ENCODE measurements at regions not wholly inside any gene's neighbourhood (a gene's known extent, or its start where the extent isn't known, plus 50 kb on each side); places are given as distances from the start of the nearest gene placed in this dataset.

DNA sequence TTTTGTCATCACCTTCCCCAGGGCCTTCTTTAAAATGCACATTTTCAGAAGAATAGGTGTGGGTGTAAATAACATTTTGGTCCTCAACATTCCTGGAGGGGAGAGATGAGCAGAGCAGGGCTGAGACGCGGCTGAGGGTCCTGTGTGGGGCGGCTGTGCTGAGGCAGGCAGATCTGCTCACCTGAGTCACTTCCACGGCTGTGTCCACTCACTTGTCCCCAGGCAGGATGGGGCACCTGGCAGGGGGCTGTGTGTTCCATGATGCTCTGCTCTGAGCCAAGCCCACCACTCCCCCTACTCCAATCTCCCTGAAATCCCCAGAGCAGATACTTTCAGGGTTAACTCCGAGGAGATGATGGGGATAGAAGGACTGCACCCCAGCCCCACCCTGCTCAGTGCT is 93.8 kb downstream of the GLRX3 start:
- no peak for DNase-seq

DNA sequence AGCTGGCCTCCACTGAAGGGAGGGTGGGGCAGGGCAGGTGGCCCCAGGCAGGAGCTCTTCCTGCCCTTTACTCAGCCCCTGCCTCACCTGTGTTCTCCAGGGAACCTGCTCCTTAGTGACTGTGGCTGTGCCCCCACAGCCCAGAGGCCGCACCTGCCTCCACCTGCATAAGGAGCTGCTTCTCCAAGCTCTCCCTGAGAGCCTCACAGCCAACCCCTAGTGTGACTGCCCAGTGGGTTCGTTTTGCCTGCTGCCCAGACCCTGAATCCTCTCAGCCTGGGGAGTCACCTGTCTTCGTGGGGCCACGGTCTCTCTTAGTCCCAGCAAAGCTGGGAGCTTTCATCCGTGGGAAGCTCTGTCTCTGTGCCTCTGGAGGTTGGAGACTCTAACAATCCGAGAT is 94.4 kb downstream of the GLRX3 start:
- DNase-seq = no peak

- DNase-seq = no peak
Observed at GRCh38 chr10:130231251-130231741, 95.1 kb downstream of the GLRX3 start.

DNA sequence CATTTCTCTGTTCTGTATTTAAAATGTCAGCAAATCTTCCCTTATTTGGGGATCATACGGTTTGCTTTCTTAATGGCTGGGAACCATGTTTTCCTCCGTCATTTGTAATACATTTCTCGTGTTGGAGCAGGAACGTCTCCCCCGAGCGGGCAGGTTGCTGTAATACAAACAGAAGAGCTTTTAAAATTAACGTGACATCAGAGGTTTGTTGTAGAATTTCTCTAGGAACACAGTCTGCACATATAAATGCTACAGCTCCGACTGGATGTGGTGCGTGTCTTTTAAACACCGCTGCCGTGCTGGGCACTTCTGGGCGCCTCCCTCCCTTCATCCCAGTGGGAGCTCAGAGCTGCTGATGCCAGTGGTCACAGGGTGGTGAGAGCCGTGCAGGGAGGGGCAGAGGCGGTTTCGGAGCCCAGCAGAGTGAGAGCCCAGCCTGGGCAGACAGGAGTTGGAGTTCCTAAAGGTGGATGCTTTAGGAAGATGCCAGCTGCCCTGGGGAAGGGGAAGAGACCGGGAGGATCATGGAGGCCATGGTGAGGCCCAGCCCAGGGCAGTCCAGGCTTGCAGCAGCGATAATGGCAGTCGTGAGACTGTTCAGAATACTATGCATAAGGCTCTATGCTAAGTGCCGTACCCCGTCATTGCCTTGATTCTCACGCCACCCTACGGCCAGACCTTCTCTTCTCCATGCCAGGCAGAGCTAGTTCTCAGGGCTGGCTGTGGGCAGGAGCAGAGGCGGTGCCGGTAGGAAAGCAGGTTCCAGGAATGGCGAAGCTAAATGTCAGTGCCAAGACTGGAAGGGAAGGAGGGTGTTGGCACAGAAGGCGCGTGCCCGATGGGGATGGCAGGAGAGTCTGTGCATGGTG is 96.2 kb downstream of the GLRX3 start:
- no peak for DNase-seq

DNA sequence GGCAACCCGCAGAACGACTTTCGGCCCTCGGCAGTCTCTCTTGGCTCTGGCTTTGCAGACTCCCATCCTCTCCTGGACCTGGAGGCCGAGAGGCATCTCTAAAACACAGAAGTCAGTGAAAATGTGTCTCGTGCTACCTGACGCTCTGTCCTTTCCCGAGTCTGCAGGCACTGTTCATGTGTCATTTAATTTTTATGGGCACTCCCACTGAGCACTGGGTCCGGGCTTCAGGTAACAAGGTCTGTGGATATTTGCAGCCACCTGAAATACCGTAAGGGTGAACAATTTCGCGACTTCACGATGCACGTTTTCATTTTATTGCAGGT is 96.8 kb downstream of the GLRX3 start:
- no peak for DNase-seq

DNA sequence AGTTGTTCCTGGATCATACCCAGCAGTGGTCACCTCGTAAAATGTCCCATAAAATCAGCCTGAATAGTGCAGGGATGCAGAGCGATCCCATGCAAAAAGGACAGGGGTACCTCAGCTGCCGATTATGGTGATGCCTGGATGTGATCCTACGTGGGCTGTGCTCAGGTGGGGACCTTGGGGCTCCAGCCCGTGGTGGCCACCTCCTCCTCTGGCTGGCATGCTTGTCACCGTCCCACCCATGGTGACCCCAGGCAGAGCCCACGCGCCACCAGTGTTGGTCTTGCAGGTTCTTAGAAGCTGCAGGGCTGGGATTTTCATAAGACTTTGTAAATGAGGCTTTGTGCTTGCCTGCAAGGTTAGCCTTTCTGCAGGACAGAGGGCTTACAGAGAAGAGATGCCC is 97.2 kb downstream of the GLRX3 start:
- DNase-seq = no peak

- DNase-seq = no peak
Observed at GRCh38 chr10:130234171-130234965, 98.2 kb downstream of the GLRX3 start.

DNA sequence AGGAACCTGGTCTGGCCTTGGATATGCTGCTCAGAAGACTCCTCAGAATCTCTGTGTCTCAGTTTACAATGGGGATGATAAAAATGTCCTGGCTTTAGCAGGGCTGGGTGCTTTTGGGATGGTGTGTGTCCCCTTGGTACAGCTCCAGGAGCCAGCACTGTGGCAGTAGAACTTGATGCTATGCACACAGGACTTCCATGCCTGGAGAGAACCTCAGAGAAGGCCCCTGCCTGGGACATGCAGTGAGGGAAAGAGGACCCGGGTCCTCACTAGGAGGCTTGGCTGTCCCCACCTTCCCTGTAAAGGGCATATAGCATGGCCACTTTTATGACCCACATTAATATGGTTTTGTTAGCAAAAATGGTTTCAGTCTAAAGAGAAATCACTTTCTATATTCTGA is 100.5 kb downstream of the GLRX3 start:
- no peak for DNase-seq

GRCh38 chr10:130240409-130240808 is 104.2 kb downstream of the GLRX3 start:
- DNase-seq = no peak

DNA sequence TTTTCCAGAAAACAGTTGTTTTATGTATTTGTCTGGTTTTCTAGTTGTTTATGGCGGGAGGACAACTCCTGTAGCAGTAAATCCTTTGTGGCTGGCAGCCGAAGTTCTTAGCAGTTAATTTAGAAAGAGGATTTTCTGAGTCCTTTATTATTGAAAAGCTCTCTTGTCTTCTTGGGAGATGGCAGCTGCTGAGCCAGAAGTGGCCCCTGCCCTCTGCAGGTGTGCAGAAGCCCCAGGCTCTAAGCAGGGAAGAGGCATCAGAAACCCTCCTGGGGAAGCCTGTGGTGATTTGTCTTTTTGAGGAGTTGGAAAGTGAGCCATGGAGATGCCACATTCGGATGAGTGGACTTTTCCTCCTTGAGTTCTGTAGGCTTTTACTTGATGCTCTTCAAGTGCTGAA is 106.3 kb downstream of the GLRX3 start:
- DNase-seq = no peak

DNA sequence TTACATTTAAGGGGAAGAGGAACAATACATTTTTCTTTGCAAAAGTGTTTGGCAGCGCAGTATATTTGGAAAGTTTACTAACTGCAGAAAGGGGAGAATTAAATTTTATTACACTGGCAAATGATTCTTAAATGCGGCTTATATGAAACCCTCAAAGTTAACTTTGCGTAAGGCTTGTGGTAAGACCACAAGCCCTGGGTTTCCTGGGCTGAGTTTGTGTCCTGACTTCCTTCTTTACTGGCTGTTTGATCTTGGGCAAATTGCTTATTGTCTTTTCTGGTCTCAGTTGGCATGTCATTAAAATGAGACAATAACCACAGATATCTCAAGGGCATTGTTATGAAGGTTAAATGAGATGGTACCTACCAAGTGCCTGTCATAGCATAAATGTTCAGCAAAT is 106.8 kb downstream of the GLRX3 start:
- no peak for DNase-seq

DNA sequence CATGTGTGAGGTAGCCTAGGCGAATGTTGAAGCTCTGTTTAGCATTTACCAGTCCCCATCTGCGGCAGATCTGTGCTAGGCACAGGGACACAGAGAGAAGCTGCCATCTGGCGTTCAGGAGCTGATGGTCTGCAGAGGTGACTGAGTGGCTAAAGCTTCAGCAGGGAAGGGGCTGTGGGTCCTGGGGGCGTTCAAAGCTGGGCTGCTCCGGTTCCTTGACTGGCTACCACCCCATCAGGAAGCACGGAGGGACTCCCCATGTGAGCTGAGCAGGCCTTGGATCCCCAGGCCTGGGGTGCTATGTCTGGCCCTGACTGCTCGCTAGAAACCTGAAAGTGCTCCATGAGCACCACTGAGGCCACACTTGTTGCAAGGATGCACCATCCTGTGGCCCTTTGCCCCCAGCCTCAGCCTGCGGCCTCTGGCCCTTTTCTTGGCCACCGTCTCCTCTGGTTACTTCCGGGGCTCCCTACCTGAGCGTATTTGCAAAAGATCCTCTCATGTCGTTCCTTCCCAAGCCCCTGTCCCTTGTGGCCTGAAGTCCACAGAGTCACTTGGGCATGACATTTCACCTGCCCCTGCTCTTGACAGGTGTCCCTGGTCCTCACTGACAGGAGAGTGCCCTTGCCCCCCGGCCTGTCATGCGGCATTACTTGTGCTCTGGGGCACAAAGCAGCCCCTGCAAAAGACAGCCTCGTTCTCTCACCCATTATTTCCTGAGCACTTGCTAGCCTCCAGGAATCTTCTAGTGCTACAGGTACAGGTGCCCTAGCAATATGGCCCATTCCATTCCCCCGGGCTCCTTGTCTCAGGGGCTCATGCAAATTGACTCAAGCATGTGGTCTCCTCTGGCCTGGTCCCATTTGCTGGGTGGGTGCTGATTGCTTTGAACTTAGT is 108.1 kb downstream of the GLRX3 start:
- DNase-seq = no peak

GRCh38 chr10:130244928-130245495 is 108.8 kb downstream of the GLRX3 start:
- DNase-seq = no peak

DNA sequence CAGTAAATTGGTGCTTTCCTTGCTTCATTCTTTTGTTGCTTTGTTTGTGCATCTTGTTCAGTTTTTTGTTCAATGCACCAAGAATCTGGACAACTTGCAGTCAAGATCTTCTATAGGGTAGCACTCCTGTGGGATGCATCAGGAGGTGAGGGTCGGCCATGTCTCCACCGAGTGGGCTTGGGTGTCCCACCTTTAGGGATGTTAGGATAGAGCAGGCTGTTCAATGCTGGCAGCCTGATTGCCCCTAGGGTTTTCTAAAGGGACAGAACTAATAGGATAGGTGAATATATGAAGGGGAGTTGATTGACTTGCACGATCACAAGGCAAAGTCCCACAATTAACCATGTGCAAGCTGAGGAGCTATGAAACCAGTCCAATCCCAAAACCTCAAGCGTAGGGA is 109.9 kb downstream of the GLRX3 start:
- no peak for DNase-seq

- no peak for DNase-seq
Observed at GRCh38 chr10:130250127-130250526, 113.9 kb downstream of the GLRX3 start.

- DNase-seq = no peak
Observed at GRCh38 chr10:130251766-130252165, 115.6 kb downstream of the GLRX3 start.

- DNase-seq = no peak
Observed at GRCh38 chr10:130254243-130254642, 118.1 kb downstream of the GLRX3 start.

- no peak for DNase-seq
Observed at GRCh38 chr10:130254662-130255061, 118.5 kb downstream of the GLRX3 start.

DNA sequence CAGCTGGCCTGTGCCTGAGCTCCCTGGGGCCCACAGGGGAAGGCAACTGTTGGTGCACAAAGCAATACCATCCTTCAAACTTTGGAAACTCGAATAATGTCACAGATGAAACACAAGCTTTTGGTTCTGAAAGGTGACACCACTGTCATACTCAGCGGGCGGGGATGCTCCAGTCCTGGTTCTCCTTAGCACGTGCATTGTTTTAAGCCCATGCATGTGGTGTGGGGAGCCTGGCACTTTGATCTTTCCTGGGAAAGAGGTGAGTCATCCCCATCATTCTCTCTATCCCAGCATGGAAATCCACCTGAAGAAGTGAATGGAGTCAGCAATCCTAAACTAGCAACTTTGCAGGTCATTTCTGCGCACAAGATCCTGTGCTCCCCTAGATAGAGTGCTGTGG is 119.6 kb downstream of the GLRX3 start:
- DNase-seq = no peak

DNA sequence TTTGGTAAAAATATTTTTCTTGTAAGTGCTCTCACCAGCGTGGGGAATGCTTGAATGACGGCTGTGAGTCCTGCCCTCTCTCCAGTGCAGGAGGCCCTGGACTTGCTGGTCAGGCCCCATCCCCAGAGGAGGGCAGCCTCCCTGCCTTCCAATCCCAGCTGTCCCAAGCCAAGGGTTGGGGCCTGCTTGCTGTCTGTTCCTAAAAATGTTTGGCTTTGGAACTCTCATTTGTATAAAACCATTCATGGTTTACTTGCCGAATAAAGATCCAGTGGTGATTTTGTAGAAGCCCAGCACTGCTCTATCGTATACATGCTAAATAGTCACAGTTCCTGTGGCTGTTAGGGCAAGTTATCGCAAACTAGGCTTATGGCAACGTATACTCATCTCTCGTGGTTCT is 121.7 kb downstream of the GLRX3 start:
- no peak for DNase-seq

DNA sequence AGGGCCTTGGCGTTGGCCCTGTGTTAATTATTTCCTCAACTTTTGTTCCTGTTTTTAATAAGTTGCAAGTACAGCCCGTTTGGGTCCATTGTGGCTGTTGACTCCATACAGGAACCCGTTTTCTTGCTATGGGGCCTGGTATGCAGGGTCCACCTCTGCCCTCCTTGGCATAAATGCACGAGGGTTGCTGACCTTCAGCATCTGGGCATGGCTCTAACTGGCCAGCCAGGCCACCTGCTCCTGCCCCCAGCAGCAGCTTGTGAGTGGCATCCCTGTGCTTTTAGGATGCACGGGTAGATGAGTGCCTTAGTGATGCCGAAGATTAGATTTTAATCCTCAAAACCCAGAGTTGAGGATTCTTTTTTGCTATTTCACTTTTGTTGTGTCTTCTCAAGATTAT is 123.2 kb downstream of the GLRX3 start:
- no peak for DNase-seq

DNA sequence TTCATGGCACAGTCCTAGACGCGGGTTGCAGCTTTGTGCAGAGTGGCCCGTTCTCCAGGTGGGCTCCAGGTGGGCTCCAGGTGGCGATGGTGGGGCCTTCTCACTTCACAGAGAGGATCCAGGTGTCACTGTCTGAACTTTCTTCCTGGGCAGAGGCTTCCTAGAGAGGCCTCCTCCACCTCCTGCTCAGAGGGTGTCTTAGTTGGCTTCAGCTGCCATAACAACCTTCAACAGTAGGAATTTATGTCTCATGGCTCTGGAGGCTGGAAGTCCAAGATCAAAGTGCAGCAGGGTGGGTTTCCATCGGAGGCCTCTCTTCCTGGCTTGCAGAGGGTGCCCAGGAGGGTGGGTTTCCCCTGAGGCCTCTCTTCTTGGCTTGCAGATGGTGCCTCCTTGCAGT is 125.1 kb downstream of the GLRX3 start:
- no peak for DNase-seq

DNA sequence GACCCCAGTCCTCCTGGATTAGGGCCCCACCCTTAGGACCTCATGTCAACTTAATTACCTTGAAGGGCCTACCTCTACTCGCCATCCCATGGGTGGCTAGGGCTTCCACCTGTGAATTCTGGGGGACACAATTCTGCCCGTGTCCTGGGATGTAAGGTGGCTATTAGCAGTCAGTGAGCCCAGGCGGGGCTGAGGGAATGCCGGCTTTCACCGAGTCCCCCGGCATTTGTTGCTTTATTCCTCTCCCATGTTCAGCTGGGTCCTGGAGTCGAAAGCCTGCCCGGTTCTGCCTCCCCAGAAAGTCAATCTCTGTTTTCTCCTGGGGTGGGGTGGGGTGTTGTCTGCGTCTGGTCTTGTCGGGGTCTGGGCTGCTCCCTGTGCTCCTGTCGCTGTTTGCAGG is 125.6 kb downstream of the GLRX3 start:
- no peak for DNase-seq
